Progenitor cell of endocrine pancreas (in vitro differentiated cells): ENCODE measurements at regions not wholly inside any gene's neighbourhood (a gene's known extent, or its start where the extent isn't known, plus 50 kb on each side); places are given as distances from the start of the nearest gene placed in this dataset.
"Not testable (repeated sequence)": the region's sequence is repeated elsewhere in the genome, so short reads cannot be mapped to it uniquely, and the experiment has no call there.

Experiments
- DNase-seq: peaks from one replicate; pipeline ENCODE4 v3.0.0; 2021; ENCODE audit warnings: low spot score; ENCODE audit not compliant: unreplicated experiment
- H3K27ac Mint-ChIP-seq: 2 replicates; pipeline ENCODE4 v1.8.0; 2021; ENCODE audit warnings: mild to moderate bottlenecking, moderate library complexity, mixed read lengths
- H3K27me3 Mint-ChIP-seq: 2 replicates; pipeline ENCODE4 v1.8.0; 2021; ENCODE audit warnings: mixed read lengths
- H3K36me3 Mint-ChIP-seq: 2 replicates; pipeline ENCODE4 v1.8.0; 2022; ENCODE audit warnings: mixed read lengths; ENCODE audit not compliant: insufficient read depth
- H3K4me1 Mint-ChIP-seq: 2 replicates; pipeline ENCODE4 v1.8.0; 2021; ENCODE audit warnings: low read depth, mixed read lengths
- H3K4me3 Mint-ChIP-seq: 2 replicates; pipeline ENCODE4 v1.8.0; 2021; ENCODE audit warnings: low read depth, mild to moderate bottlenecking, moderate library complexity, mixed read lengths
- H3K9me3 Mint-ChIP-seq: 2 replicates; pipeline ENCODE4 v1.8.0; 2021; ENCODE audit warnings: low read depth, mixed read lengths
- TF ChIP-seq, protein P1 (sequence below): fragments of 200-600 bp; sonication (generic); IDR thresholded peaks from one replicate; pipeline ENCODE4 v1.5.0; 2021; ENCODE audit warnings: antibody characterized with exemption, mild to moderate bottlenecking; ENCODE audit not compliant: unreplicated experiment

DNA sequence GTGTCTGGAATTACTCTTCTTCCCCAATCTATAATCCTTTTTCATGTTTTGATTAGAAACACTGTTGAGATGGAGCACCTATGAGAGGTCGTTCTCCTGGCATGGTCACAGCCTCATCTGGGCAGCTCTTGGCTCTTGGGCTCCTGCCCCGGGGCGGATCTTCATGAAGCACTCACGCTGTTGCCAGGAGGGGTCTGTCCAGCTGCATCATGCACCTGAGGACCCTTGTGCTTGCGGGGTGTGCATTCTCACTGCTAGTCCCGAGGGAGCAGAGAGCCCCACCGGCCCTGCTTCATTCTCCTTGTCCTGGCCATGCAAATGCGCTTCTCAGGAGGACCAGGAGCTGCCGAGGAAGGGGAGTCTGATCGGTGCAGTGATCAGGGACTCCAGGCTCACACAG lies 117.6 kb upstream of the S1PR3 start:
- Mint-ChIP-seq H3K4me3 (no peak overlapping the region), H3K9me3 (peaks cover 9% of the 10 kb centered on the region), H3K36me3 (peaks cover 2% of the 10 kb centered on the region), H3K27ac (no peak overlapping the region), H3K27me3 (peaks cover 15% of the 10 kb centered on the region), H3K4me1 (peaks cover 3% of the 10 kb centered on the region)
- DNase-seq: no peak
- TF ChIP-seq, protein P1, sequence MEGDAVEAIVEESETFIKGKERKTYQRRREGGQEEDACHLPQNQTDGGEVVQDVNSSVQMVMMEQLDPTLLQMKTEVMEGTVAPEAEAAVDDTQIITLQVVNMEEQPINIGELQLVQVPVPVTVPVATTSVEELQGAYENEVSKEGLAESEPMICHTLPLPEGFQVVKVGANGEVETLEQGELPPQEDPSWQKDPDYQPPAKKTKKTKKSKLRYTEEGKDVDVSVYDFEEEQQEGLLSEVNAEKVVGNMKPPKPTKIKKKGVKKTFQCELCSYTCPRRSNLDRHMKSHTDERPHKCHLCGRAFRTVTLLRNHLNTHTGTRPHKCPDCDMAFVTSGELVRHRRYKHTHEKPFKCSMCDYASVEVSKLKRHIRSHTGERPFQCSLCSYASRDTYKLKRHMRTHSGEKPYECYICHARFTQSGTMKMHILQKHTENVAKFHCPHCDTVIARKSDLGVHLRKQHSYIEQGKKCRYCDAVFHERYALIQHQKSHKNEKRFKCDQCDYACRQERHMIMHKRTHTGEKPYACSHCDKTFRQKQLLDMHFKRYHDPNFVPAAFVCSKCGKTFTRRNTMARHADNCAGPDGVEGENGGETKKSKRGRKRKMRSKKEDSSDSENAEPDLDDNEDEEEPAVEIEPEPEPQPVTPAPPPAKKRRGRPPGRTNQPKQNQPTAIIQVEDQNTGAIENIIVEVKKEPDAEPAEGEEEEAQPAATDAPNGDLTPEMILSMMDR: no peak

DNA sequence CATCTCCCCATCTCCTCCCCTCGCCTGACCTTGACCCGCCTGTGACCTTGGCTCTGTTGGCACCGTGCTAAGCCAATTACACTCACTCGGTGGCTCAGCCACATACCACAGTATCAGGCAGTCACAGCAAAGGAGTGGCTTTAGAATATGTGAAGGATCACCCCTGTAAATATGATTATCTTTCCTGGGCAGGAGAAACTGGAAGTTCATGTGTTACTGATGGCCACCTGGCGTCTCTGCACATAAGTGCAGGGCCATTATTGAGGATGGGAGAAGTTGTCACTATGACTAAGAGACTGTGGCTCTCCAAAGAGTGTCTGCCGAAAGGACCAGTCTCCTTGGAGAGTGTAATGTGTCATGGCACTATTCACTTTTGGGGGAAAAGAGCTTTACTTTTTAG lies 116.9 kb upstream of the S1PR3 start:
- peaks cover 3% of the 10 kb centered on the region for H3K4me1 Mint-ChIP-seq
- no peak overlapping the region for H3K4me3 Mint-ChIP-seq
- H3K27ac Mint-ChIP-seq: no peak overlapping the region
- H3K27me3 Mint-ChIP-seq: peaks cover 15% of the 10 kb centered on the region
- TF ChIP-seq, protein P1: no peak
- H3K36me3 Mint-ChIP-seq: no peaks in the 10 kb centered on the region
- peaks cover 2% of the 10 kb centered on the region for H3K9me3 Mint-ChIP-seq
- no peak for DNase-seq

DNA sequence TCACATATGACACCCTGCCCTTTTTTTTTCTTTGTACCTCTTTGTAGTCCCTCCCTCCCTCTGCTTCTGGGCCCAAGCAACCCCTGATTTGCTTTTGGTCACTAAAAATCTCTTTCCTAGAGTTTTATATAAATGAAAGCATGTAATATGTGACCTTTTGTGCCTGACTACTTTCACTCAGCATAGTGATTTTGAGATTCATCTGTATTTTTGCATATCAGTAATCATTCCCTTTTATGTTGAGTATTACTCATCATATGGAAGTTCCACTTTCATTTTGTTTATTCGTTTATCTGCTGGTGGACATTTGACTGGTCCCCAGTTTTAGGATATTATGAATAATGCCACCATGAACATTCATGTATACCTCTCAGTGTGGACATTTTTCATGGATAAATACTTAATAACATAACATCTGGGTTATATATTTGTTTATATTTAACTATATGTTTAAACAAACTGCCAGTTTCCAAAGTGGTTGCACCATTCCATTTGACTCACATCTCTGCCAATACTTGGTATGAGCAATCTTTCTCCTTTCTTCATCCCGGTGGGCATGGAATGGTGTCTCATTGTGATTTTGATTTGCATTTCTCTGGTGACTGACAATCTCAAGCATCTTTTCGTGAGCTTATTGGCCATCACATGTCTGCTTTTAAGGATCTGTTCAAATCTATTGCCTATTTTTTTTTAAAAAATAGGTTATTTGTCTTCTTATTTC lies 115.7 kb upstream of the S1PR3 start:
- Mint-ChIP-seq H3K9me3 (no peaks in the 10 kb centered on the region), H3K27ac (no peak overlapping the region), H3K4me1 (peaks cover 3% of the 10 kb centered on the region), H3K4me3 (no peak overlapping the region), H3K27me3 (peaks cover 15% of the 10 kb centered on the region), H3K36me3 (no peaks in the 10 kb centered on the region)
- TF ChIP-seq, protein P1: no peak
- no peak for DNase-seq

DNA sequence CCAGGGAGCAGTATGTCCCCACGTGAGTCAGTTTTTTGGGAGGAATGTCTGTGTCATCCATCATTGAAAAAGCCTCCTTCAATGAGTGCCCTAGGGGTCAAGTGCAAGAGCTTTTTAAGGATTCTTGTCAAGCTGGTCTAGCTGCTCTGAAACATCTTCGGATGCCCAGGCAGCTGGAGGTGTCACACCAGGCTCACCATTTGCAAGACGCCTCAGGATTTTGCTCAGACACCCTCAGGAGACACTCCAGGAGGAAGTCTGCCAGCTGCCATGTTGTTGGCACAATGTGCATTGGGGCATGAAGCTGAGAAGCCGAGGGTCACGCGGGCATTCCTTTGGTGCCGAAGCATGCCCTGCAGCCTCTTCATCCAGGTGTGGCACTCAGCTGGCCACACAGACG lies 111.1 kb upstream of the S1PR3 start:
- Mint-ChIP-seq H3K4me3 (no peak overlapping the region), H3K9me3 (peaks cover 6% of the 10 kb centered on the region), H3K4me1 (no peaks in the 10 kb centered on the region), H3K27ac (no peak overlapping the region), H3K36me3 (no peaks in the 10 kb centered on the region), H3K27me3 (no peaks in the 10 kb centered on the region)
- TF ChIP-seq, protein P1: no peak
- no peak for DNase-seq

DNA sequence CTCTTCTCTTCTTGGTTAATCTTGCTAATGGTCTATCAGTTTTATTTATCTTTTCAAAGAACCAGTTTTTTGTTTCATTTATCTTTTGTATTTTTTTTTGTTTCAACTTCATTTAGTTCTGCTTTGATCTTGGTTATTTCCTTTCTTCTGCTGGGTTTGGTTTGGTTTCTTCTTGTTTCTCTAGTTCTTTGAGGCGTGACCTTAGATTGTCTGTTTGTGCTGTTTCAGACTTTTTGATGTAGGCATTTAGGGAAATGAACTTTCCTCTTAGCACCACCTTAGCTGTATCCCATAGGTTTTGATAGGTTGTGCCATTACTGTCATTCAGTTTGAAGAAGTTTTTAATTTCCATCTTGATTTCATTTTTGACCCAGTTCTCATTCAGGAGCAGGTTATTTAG lies 107.0 kb upstream of the S1PR3 start:
- H3K4me1 Mint-ChIP-seq, H3K36me3 Mint-ChIP-seq, H3K27ac Mint-ChIP-seq, H3K27me3 Mint-ChIP-seq, H3K9me3 Mint-ChIP-seq, H3K4me3 Mint-ChIP-seq, DNase-seq: not testable (repeated sequence)

DNA sequence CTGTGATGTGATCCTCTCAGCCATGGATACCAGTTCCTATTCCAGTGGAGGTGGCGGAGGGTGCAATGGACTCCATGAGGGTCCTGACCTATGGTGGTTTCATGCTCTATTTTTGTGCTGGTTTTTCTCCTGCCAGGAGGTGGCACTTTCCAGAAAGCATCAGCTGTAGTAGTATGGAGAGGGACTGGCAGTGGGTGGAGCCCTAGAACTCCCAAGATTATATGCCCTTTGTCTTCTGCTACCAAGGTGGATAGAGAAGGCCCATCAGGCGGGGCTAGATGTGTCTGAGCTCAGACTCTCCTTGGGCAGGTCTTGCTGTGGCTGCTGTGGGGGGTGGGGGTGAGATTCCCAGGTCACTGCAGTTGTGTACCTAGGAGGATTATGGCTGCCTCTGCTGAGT lies 104.5 kb upstream of the S1PR3 start:
- not testable (repeated sequence) for DNase-seq, H3K4me3 Mint-ChIP-seq, H3K4me1 Mint-ChIP-seq

More for the DNA sequence above, 104.5 kb upstream of the S1PR3 start:
- not testable (repeated sequence) for H3K27me3 Mint-ChIP-seq, H3K27ac Mint-ChIP-seq, H3K9me3 Mint-ChIP-seq, H3K36me3 Mint-ChIP-seq
